Psoas muscle (tissue), 7 donors: ENCODE measurements at regions not wholly inside any gene's neighbourhood (a gene's known extent, or its start where the extent isn't known, plus 50 kb on each side); places are given as distances from the start of the nearest gene placed in this dataset.

Experiments
- ATAC-seq, 4 donors: fragments of 200-7000 bp; cut with Tn5 transposase; one replicate each; pipeline ENCODE4 v1.9.1; 2020; ENCODE audit warnings: moderate library complexity in 3 of 4, mild to moderate bottlenecking in 2 of 4
- DNase-seq, 2 donors: peaks; one replicate each; pipeline ENCODE4 v3.0.0-alpha.2; 2020
- H3K27ac ChIP-seq: fragments of 200-600 bp; one replicate; pipeline ENCODE4 v1.8.0; 2022
- H3K27me3 ChIP-seq, 3 donors: fragments of 200-600 bp in 1 of 3; one replicate each; pipeline versions ENCODE4 v1.6.1 to v1.8.0; 2013 to 2022; ENCODE audit warnings: low read length in 2 of 3, mild to moderate bottlenecking in 2 of 3, moderate library complexity in 1 of 3; ENCODE audit not compliant: insufficient read depth in 3 of 3
- H3K36me3 ChIP-seq, 2 donors: fragments of 200-600 bp in 1 of 2; one replicate each; pipeline versions ENCODE4 v1.6.1 to v1.8.0; 2013 to 2022; ENCODE audit warnings: low read depth in 1 of 2, mild to moderate bottlenecking in 1 of 2, moderate library complexity in 1 of 2; ENCODE audit not compliant: insufficient read depth in 1 of 2
- H3K4me1 ChIP-seq: fragments of 200-600 bp; one replicate; pipeline ENCODE4 v1.8.0; 2022
- H3K4me3 ChIP-seq: fragments of 200-600 bp; one replicate; pipeline ENCODE4 v1.8.0; 2022; ENCODE audit warnings: mild to moderate bottlenecking
- H3K9me3 ChIP-seq: fragments of 200-600 bp; one replicate; pipeline ENCODE4 v1.8.0; 2022
- WGBS, 3 donors: extraction: QIAGEN DNeasy Blood & Tissue Kit; methylation state at CpG; one replicate each; pipeline versions ENCODE4 v1.1.6 to v1.1.7; 2013; 5-methylcytosine and 5-hydroxymethylcytosine counted together
- intact Hi-C, 2 donors: fragments of 100-400 bp; cut with DNase I; formaldehyde crosslinking; loops; one replicate each; pipeline versions ENCODE4 v1.11.0 to v1.14.2; 2022
- TF ChIP-seq, protein P1 (sequence below): fragments of 200-600 bp; IDR thresholded peaks from one replicate; pipeline ENCODE4 v1.8.0; 2022; ENCODE audit warnings: antibody characterized with exemption
- donor health status: healthy with polysubstance abuse.
- donor health status: DM: no; HTN: no; CAD: no; lungs with moderate emphysema.
- donor health status: Bipolar disorder and iron deficiency.
- donor health status: healthy.
- donor health status: DM: yes; HTN: yes; CAD: no.
- donor health status: DM: no; HTN: no; CAD: no.
- donor health status: DM: yes; HTN: yes; CAD: no.

DNA sequence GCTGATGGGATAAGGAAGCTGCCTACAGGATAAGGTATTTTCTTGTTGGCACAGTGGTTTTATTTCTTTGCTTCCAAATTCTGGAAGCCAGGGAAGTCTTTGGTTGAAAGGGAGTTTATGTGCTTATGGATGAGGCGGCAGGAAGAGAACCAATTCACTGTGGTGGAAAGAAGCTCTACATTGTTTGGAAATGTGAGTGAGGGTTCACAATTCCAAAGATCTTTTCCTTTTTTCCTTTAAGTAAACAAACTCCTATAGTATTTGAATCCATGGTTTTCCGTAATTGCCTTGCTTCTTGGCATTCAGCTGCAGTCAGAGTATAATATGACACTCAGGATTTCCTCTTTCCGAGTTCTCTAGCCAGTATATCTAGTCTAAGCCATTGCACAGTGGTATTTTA is 86.2 kb downstream of the TEX29 start:
- no peaks in the 10 kb centered on the region for H3K9me3 ChIP-seq
- peaks cover 0 to 29% (median 6%) of the 10 kb centered on the region in 3 donors for H3K27me3 ChIP-seq
- whole genome bisulfite sequencing, 3 donors: 50 to 68% (median 53%) methylated on average over 3 of the region's 3 CpGs
- H3K4me3 ChIP-seq: no peak overlapping the region
- no peak for DNase-seq
- TF ChIP-seq, protein P1, sequence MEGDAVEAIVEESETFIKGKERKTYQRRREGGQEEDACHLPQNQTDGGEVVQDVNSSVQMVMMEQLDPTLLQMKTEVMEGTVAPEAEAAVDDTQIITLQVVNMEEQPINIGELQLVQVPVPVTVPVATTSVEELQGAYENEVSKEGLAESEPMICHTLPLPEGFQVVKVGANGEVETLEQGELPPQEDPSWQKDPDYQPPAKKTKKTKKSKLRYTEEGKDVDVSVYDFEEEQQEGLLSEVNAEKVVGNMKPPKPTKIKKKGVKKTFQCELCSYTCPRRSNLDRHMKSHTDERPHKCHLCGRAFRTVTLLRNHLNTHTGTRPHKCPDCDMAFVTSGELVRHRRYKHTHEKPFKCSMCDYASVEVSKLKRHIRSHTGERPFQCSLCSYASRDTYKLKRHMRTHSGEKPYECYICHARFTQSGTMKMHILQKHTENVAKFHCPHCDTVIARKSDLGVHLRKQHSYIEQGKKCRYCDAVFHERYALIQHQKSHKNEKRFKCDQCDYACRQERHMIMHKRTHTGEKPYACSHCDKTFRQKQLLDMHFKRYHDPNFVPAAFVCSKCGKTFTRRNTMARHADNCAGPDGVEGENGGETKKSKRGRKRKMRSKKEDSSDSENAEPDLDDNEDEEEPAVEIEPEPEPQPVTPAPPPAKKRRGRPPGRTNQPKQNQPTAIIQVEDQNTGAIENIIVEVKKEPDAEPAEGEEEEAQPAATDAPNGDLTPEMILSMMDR: no peak
- intact Hi-C loops: no loop called here
- no peaks in the 10 kb centered on the region for H3K4me1 ChIP-seq
- no peak for ATAC-seq
- no peaks in the 10 kb centered on the region for H3K36me3 ChIP-seq
- H3K27ac ChIP-seq: no peak overlapping the region

DNA sequence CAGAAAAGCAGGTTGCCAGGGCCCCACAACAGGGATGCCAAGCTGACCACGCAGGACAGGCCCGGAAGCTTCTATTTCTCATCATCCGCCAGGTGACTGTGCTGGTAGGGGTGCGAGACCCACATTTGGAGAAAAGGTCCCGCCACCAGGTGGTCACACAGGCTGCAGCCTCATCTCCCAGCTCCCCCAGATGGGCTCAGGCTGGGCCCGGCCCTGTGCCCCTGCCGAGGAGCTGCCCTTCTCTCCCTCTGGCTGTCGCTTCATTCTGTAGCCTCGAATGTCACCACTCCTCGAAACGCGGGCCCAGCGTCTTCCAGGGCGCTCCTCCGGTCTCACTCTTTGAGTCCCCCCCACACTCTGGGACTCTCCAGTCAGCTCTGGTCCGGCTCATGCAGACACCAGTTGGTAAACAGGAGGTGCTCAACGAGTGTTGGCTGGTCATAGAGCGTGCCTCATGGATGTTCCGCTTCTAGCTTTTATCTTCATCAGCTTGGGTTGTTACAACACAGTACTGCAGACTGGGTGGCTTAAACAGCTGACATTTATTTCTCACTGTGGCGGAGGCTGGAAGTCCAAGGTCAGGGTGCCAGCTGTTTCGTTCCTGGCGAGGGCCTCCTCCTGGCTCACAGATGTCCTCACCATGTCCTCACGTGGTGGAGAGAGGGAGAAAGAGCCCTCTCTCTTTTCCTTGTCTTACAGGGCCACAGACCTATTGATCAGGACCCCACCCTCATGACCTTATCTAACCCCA is 87.1 kb downstream of the TEX29 start:
- 62 to 79% (median 68%) methylated on average over 22 to 23 of the region's 23 CpGs for WGBS, 3 donors
- H3K9me3 ChIP-seq: no peaks in the 10 kb centered on the region
- no peaks in the 10 kb centered on the region for H3K36me3 ChIP-seq
- H3K27ac ChIP-seq: no peak overlapping the region
- no peak overlapping the region for H3K4me3 ChIP-seq
- peaks cover 0 to 38% (median 10%) of the 10 kb centered on the region in 3 donors for H3K27me3 ChIP-seq
- ATAC-seq (peak in 2 of 4 donors; percentile 22 to 28), DNase-seq (no peak)
- intact Hi-C loops: no loop called here
- TF ChIP-seq, protein P1: no peak
- H3K4me1 ChIP-seq: no peaks in the 10 kb centered on the region

DNA sequence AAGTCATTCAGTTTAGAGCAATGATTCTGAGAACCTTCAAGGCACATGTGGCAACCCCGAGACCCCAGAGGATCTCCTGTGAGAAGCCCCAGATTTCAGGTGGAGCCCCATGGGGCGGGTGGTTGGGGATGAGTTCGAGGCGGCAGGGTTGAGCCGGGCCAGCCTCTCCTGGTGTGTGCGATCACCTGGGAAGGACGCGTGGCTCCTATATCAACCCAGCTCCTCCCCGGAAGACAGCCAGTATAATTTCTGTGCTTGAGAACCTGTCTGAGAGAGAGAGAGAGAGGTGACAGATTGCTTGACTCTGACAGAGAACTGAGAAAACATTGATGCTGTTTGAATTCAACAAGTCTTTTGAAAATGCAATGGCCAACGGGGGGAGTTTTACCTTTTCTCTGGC is 89.0 kb downstream of the TEX29 start:
- DNase-seq: no peak
- no peak overlapping the region for H3K27ac ChIP-seq
- ATAC-seq: no peak
- H3K36me3 ChIP-seq: no peaks in the 10 kb centered on the region
- no peaks in the 10 kb centered on the region for H3K4me1 ChIP-seq
- intact Hi-C loops: no loop called here
- TF ChIP-seq, protein P1: no peak
- no peaks in the 10 kb centered on the region for H3K9me3 ChIP-seq
- H3K27me3 ChIP-seq: peaks cover 0 to 55% (median 10%) of the 10 kb centered on the region in 3 donors
- H3K4me3 ChIP-seq: no peak overlapping the region
- 83 to 84% (median 83%) methylated on average over 10 of the region's 10 CpGs for WGBS, 3 donors

DNA sequence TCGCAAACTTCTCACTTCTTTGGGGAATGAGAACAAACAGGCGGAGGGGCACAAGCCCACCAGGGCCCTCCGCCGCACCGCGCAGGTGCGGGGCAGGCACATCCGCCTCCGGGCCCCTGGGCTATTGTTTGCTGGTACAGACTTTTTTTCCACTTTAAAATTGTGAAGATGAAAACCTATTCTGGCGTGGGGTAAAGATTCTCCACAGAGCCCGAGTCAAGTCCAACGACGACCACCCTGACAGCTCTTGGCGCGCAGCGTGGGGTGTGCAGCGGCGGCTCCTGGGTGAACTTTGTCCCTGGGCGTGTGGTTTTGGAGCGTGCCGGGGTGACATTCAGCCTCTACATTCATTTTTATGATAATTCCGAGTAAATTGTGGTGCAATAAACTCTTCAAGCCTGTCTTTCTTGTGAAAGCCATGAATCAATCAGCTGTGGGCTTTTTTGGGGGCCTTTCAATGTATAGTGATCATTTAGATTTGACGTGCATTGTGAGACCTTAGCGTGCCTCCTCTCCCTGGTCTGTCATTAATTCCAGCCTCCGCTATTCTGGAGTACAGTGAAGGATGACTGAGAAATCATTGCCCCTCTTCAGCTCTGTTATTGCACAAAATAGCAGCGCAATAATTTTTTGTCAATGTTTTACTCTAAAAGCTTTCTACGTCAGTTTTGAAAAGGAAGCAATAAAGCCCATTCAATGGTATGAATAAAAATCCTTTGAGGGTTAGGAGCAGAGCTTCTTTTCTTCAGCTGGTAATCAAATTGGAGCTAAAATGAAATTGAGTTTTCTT is 90.0 kb downstream of the TEX29 start:
- no peak for DNase-seq
- Histone ChIP-seq H3K27ac (no peak overlapping the region), H3K27me3 (peaks cover 0 to 59% (median 10%) of the 10 kb centered on the region in 3 donors), H3K4me3 (no peak overlapping the region), H3K4me1 (no peaks in the 10 kb centered on the region), H3K36me3 (no peaks in the 10 kb centered on the region), H3K9me3 (no peaks in the 10 kb centered on the region)
- TF ChIP-seq, protein P1: no peak
- intact Hi-C loops: no loop called here
- ATAC-seq: no peak
- WGBS, 3 donors: 77 to 83% (median 83%) methylated on average over 26 to 27 of the region's 27 CpGs
